ENCODE measurements at regions not wholly inside any gene's neighbourhood (a gene's known extent, or its start where the extent isn't known, plus 50 kb on each side); places are given as distances from the start of the nearest gene placed in this dataset.
A peak's percentile ranks its signal among the peaks of the same experiment; 100 is the strongest.

DNA sequence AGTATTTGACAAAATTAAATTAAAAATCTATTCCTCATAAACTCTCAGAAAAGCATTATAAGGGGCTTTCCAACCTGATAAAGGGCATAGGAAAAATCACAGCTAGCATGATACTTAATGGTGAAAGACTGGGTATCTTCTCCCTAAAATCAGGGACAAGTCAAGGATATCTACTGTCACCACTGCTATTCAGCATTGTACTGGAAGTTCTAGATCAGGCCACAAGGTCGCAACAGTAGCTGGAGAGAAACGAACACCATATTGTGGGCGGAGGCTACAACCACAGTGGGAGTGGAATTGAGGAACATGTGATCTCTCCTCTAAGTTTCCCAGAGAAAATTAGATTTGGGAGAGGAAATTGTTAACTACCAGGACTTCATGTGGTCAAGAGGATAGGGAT lies 70.0 kb upstream of the NAMPT start:
- CTCF ChIA-PET = no interaction called here
- peaks cover 8 to 41% of the 10 kb centered on the region in 2 donors for H3K27me3 Mint-ChIP-seq

DNA sequence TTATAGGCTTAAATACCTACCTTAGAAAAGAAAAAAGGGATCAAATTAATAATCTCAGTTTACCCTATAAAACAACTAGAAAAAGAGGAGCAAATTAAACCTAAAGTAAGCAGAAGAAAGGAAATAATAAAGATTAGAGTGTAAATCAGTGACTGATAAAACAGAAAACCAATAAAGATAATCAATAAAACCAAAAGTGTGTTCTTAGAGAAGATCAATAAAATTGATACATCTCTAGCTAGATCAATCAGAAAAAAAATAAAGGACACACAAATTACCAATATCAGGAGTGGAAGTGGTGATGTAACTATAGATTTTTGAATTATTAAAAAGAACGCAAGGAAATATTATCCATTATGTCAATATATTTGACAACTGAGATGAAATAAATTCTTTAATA lies 69.2 kb upstream of the NAMPT start:
- Mint-ChIP-seq H3K4me1 (no peaks in the 10 kb centered on the region), H3K9me3 (peaks cover 0 to 10% (median 6%) of the 10 kb centered on the region in 3 donors), H3K27me3 (peaks cover 8 to 41% of the 10 kb centered on the region in 2 donors), H3K27ac (no peak overlapping the region), H3K36me3 (peaks cover 5% of the 10 kb centered on the region), H3K4me3 (no peak overlapping the region)
- CTCF ChIA-PET = no interaction called here
- no peaks in the 10 kb centered on the region for H3K36me3 ChIP-seq (ENCODE audit: control insufficient read depth in 2 of 2, extremely low read depth in 1 of 2, insufficient read depth in 1 of 2, low read length in 1 of 2)
- no peak overlapping the region for H3K4me3 ChIP-seq (ENCODE audit: control insufficient read depth in 1 of 2, extremely low read depth in 1 of 2, low read length in 1 of 2)
- WGBS (ENCODE audit: insufficient coverage) = no CpG with 5 or more reads among the region's 1 CpG
- H3K4me1 ChIP-seq (ENCODE audit: control insufficient read depth in 1 of 2, extremely low read depth in 1 of 2, insufficient read depth in 2 of 2, low read length in 2 of 2) = no peaks in the 10 kb centered on the region
- DNase-seq = no peak
- POLR2A ChIA-PET = no interaction called here
- ATAC-seq (replicated peaks in 1 of 4) = no peak
- no peak overlapping the region for H3K27ac ChIP-seq (ENCODE audit: low read length)
- H3K27me3 ChIP-seq (replicated peaks in 1 of 2; ENCODE audit: control insufficient read depth in 2 of 2, extremely low read depth in 1 of 2, insufficient read depth in 2 of 2, low read length in 1 of 2) = peaks cover 0 to 3% of the 10 kb centered on the region in 2 experiments
- peaks cover 5% of the 10 kb centered on the region for H3K9me3 ChIP-seq

More for the DNA sequence above, 70.0 kb upstream of the NAMPT start:
- Histone ChIP-seq H3K9me3 (peaks cover 5% of the 10 kb centered on the region), H3K27ac (ENCODE audit: low read length) (no peak overlapping the region), H3K4me1 (ENCODE audit: control insufficient read depth in 1 of 2, extremely low read depth in 1 of 2, insufficient read depth in 2 of 2, low read length in 2 of 2) (no peaks in the 10 kb centered on the region), H3K4me3 (ENCODE audit: control insufficient read depth in 1 of 2, extremely low read depth in 1 of 2, low read length in 1 of 2) (no peak overlapping the region), H3K36me3 (ENCODE audit: control insufficient read depth in 2 of 2, extremely low read depth in 1 of 2, insufficient read depth in 1 of 2, low read length in 1 of 2) (no peaks in the 10 kb centered on the region), H3K27me3 (replicated peaks in 1 of 2; ENCODE audit: control insufficient read depth in 2 of 2, extremely low read depth in 1 of 2, insufficient read depth in 2 of 2, low read length in 1 of 2) (no peaks in the 10 kb centered on the region)
- POLR2A ChIA-PET = no interaction called here
- no peak for DNase-seq
- H3K27ac Mint-ChIP-seq = no peak overlapping the region
- H3K4me1 Mint-ChIP-seq = no peaks in the 10 kb centered on the region
- WGBS (ENCODE audit: insufficient coverage) = 79% methylated on average over 3 of the region's 3 CpGs
- H3K4me3 Mint-ChIP-seq = no peak overlapping the region
- H3K36me3 Mint-ChIP-seq = no peaks in the 10 kb centered on the region
- peaks cover 0 to 4% (median 3%) of the 10 kb centered on the region in 3 donors for H3K9me3 Mint-ChIP-seq
- no peak for ATAC-seq (replicated peaks in 1 of 4)

DNA sequence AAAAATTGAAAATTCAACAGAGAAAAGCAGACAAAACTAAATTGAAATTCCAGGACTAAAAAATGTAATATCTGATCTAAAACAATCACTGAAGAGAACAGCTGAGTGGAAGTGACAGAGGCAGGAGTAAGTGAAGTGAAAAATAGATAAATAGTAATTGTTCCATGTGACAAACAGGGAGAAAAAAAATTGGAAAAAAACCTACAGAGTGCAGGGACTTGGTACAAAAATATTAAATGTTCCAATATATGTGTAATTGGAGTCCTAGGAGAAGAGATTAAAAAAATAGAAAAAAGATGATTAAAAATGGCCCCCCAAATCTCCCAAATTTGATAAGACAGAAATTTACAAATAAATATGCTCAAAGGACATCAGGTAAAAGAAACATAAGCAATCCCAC lies 63.4 kb upstream of the NAMPT start:
- Histone ChIP-seq H3K36me3 (ENCODE audit: control insufficient read depth in 2 of 2, extremely low read depth in 1 of 2, insufficient read depth in 1 of 2, low read length in 1 of 2) (no peaks in the 10 kb centered on the region), H3K4me3 (ENCODE audit: control insufficient read depth in 1 of 2, extremely low read depth in 1 of 2, low read length in 1 of 2) (no peak overlapping the region), H3K27ac (ENCODE audit: low read length) (no peak overlapping the region), H3K27me3 (replicated peaks in 1 of 2; ENCODE audit: control insufficient read depth in 2 of 2, extremely low read depth in 1 of 2, insufficient read depth in 2 of 2, low read length in 1 of 2) (peaks cover 0 to 3% of the 10 kb centered on the region in 2 experiments), H3K4me1 (ENCODE audit: control insufficient read depth in 1 of 2, extremely low read depth in 1 of 2, insufficient read depth in 2 of 2, low read length in 2 of 2) (peaks cover 0 to 6% of the 10 kb centered on the region in 2 experiments), H3K9me3 (peaks cover 5% of the 10 kb centered on the region)
- ATAC-seq (replicated peaks in 1 of 4) = no peak
- CTCF ChIA-PET = interaction anchor here (0.6 kb wide), 2 partner anchors 16 to 292 kb away, joined by 3 to 4 read pairs; no protein-coding TSS in a partner anchor
- no peak overlapping the region for H3K4me3 Mint-ChIP-seq
- H3K4me1 Mint-ChIP-seq = peaks cover 27 to 35% (median 28%) of the 10 kb centered on the region in 3 donors
- no peak for DNase-seq
- H3K27me3 Mint-ChIP-seq = peaks cover 19 to 44% of the 10 kb centered on the region in 2 donors
- POLR2A ChIA-PET = interaction anchor here in 1 of 2 donors (1.4 kb wide), 1 partner anchor 66 kb away, joined by 4 read pairs; no protein-coding TSS in a partner anchor
- peaks cover 5% of the 10 kb centered on the region for H3K36me3 Mint-ChIP-seq
- peak overlapping the region in 1 of 2 donors; percentile 6 for H3K27ac Mint-ChIP-seq
- H3K9me3 Mint-ChIP-seq = peaks cover 11 to 32% (median 17%) of the 10 kb centered on the region in 3 donors

DNA sequence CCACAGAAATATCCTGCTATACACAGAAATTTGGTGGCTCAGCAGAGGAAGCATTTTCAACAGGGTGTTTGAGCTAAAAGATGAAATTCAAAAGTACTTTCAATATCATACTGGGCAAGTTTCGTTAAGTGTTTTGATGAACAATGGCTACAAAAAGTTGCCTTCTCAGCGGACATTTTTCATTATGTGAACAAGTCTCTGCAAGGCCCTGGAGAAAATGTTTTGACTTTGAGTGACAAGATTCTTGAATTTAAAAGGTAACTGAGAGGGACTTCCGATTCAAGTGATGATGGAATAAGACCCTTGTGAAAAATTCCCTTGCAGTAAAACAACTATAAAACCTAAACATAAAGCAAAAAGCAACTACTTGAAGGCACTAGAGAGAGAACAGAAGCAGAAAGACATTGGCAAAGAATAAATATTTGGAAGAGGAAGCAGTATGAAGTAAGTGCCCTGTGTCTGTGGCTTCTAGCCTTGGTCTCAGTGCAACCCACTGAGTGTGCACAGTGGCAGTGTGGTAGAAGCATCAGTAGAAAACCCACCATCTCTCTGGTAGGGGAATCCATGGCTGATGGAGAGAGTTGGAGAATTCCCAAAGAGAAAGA lies 62.5 kb upstream of the NAMPT start:
- peaks cover 15 to 41% (median 17%) of the 10 kb centered on the region in 3 donors for H3K9me3 Mint-ChIP-seq
- H3K36me3 Mint-ChIP-seq = peaks cover 5% of the 10 kb centered on the region
- DNase-seq (peak in 1 of 35 experiments; percentile 18), ATAC-seq (replicated peaks in 1 of 4) (no peak)
- H3K27ac ChIP-seq (ENCODE audit: low read length) = no peak overlapping the region
- H3K27ac Mint-ChIP-seq = peak overlapping the region in 1 of 2 donors; percentile 6
- H3K4me3 Mint-ChIP-seq = no peak overlapping the region
- CTCF ChIA-PET = interaction anchor here in 1 of 2 donors (0.6 kb wide), 1 partner anchor 15 kb away, joined by 4 read pairs; no protein-coding TSS in a partner anchor
- H3K27me3 Mint-ChIP-seq = peaks cover 23 to 44% of the 10 kb centered on the region in 2 donors
- H3K4me1 ChIP-seq (ENCODE audit: control insufficient read depth in 1 of 2, extremely low read depth in 1 of 2, insufficient read depth in 2 of 2, low read length in 2 of 2) = peaks cover 0 to 6% of the 10 kb centered on the region in 2 experiments
- peaks cover 27 to 35% (median 28%) of the 10 kb centered on the region in 3 donors for H3K4me1 Mint-ChIP-seq
- no peak overlapping the region for H3K4me3 ChIP-seq (ENCODE audit: control insufficient read depth in 1 of 2, extremely low read depth in 1 of 2, low read length in 1 of 2)
- peaks cover 0 to 3% of the 10 kb centered on the region in 2 experiments for H3K27me3 ChIP-seq (replicated peaks in 1 of 2; ENCODE audit: control insufficient read depth in 2 of 2, extremely low read depth in 1 of 2, insufficient read depth in 2 of 2, low read length in 1 of 2)
- no peaks in the 10 kb centered on the region for H3K36me3 ChIP-seq (ENCODE audit: control insufficient read depth in 2 of 2, extremely low read depth in 1 of 2, insufficient read depth in 1 of 2, low read length in 1 of 2)
- POLR2A ChIA-PET = interaction anchor here (0.7 to 1.7 kb wide), 3 partner anchors 15 to 65 kb away, joined by 3 to 8 read pairs (median 4); partner anchors contain the start of gene NAMPT (in 1 of the 2)
- H3K9me3 ChIP-seq = peaks cover 5% of the 10 kb centered on the region
- no CpG with 5 or more reads among the region's 3 CpGs for WGBS (ENCODE audit: insufficient coverage)

DNA sequence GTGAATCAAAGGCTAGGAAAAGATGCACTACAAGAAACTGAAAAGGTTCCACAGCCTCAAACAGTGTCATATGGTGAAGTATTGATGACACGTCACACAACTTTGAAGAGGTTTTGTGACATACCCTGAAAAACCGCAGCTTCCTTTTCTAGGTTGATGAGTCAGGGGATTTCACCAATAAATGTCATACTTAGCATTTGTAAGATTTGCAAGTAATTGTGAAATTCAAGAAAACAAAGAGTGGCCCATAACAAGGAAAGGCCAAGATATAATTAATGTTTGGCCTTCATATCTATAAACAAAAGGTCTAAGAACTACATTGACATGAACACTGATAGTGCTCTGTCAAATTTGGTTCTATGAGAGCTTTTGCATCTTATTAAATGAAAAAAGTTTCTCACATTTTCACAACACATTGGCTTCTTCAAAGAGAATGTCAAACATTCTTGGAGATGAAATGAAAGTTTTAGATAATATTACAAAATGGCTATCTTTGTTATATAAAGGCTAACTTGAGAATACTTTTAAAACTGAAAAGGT lies 62.0 kb upstream of the NAMPT start:
- Histone ChIP-seq H3K9me3 (peaks cover 5% of the 10 kb centered on the region), H3K27me3 (replicated peaks in 1 of 2; ENCODE audit: control insufficient read depth in 2 of 2, extremely low read depth in 1 of 2, insufficient read depth in 2 of 2, low read length in 1 of 2) (peaks cover 0 to 3% of the 10 kb centered on the region in 2 experiments), H3K36me3 (ENCODE audit: control insufficient read depth in 2 of 2, extremely low read depth in 1 of 2, insufficient read depth in 1 of 2, low read length in 1 of 2) (no peaks in the 10 kb centered on the region), H3K27ac (ENCODE audit: low read length) (peak overlapping the region; percentile 37), H3K4me1 (ENCODE audit: control insufficient read depth in 1 of 2, extremely low read depth in 1 of 2, insufficient read depth in 2 of 2, low read length in 2 of 2) (peaks cover 0 to 6% of the 10 kb centered on the region in 2 experiments), H3K4me3 (ENCODE audit: control insufficient read depth in 1 of 2, extremely low read depth in 1 of 2, low read length in 1 of 2) (no peak overlapping the region)
- WGBS (ENCODE audit: insufficient coverage) = no CpG with 5 or more reads among the region's 2 CpGs
- DNase-seq (peak in 29 of 35 experiments; percentile 2 to 84 (median 27)), ATAC-seq (replicated peaks in 1 of 4) (peak; percentile 82 to 97 (median 92))
- ChIA-PET POLR2A (interaction anchor here (0.6 to 1.7 kb wide), 4 partner anchors 14 to 80 kb away, joined by 3 to 8 read pairs (median 3); partner anchors contain the start of gene NAMPT (in 1 of the 2)), CTCF (no interaction called here)
- peaks cover 27 to 35% (median 28%) of the 10 kb centered on the region in 3 donors for H3K4me1 Mint-ChIP-seq
- peaks cover 21 to 49% of the 10 kb centered on the region in 2 donors for H3K27me3 Mint-ChIP-seq
- H3K36me3 Mint-ChIP-seq = peaks cover 6% of the 10 kb centered on the region
- no peak overlapping the region for H3K4me3 Mint-ChIP-seq
- H3K9me3 Mint-ChIP-seq = peaks cover 21 to 47% (median 21%) of the 10 kb centered on the region in 3 donors
- no peak overlapping the region for H3K27ac Mint-ChIP-seq

DNA sequence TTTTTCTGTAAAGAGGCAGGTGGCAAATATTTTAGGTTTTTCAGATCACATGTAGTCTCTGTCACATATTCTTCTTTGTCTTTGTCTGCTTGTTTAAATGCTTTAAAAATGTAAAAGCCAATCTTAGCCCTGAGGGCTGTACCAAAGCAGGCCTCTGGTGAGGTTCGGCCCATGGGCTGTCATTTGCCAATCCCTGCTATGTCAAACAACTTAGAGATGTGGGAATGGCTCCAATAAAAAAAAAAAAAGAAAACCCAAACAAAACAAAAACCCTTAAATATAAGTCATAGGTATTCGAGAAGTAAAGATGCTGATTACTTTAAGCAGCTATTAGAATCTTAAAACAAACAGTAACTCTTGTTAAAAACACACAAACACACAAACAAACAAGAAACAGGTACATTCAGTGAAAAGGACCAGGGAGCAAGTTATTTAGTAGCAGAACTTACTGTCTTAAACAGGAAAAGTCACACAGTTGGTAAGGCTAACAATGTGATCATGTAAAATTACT lies 61.4 kb upstream of the NAMPT start:
- Histone ChIP-seq H3K9me3 (peaks cover 5% of the 10 kb centered on the region), H3K27me3 (replicated peaks in 1 of 2; ENCODE audit: control insufficient read depth in 2 of 2, extremely low read depth in 1 of 2, insufficient read depth in 2 of 2, low read length in 1 of 2) (peaks cover 0 to 4% of the 10 kb centered on the region in 2 experiments), H3K4me3 (ENCODE audit: control insufficient read depth in 1 of 2, extremely low read depth in 1 of 2, low read length in 1 of 2) (no peak overlapping the region), H3K4me1 (ENCODE audit: control insufficient read depth in 1 of 2, extremely low read depth in 1 of 2, insufficient read depth in 2 of 2, low read length in 2 of 2) (peaks cover 0 to 6% of the 10 kb centered on the region in 2 experiments), H3K36me3 (ENCODE audit: control insufficient read depth in 2 of 2, extremely low read depth in 1 of 2, insufficient read depth in 1 of 2, low read length in 1 of 2) (no peaks in the 10 kb centered on the region), H3K27ac (ENCODE audit: low read length) (peak overlapping the region; percentile 37)
- no peak for ATAC-seq (replicated peaks in 1 of 4)
- Mint-ChIP-seq H3K27ac (no peak overlapping the region), H3K4me3 (peak overlapping the region in 1 of 3 donors; percentile 1), H3K36me3 (peaks cover 8% of the 10 kb centered on the region), H3K27me3 (peaks cover 23 to 48% of the 10 kb centered on the region in 2 donors), H3K9me3 (peaks cover 23 to 50% (median 24%) of the 10 kb centered on the region in 3 donors), H3K4me1 (peaks cover 27 to 35% (median 28%) of the 10 kb centered on the region in 3 donors)
- ChIA-PET CTCF (no interaction called here), POLR2A (interaction anchor here in 1 of 2 donors (0.6 to 1.7 kb wide), 3 partner anchors 60 to 80 kb away, joined by 3 to 8 read pairs (median 3); partner anchors contain the start of gene NAMPT)
- no peak for DNase-seq
- WGBS (ENCODE audit: insufficient coverage) = no CpG with 5 or more reads among the region's 2 CpGs

Measured in T-cell (primary cell).